ENCODE measurements at regions not wholly inside any gene's neighbourhood (a gene's known extent, or its start where the extent isn't known, plus 50 kb on each side); places are given as distances from the start of the nearest gene placed in this dataset.

DNA sequence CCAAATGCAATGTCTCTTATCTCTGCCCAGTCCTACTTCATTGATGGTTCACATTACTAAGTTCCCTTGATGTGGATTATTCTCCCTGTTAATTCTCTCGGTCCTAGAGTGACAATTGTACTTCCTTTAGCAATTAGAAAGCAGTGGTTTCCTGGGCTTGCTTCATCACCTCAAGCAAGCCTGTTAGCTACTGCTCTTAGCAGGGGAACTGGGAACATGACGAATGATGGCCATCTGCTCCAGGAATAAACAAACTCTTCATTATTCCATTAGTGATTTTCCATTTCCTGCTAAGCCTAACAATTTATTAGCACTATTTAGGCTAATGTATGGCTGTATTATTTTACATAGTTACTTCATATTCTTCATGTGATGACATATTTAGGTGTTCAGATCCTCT is 331.8 kb downstream of the MTX2 start:
- Mint-ChIP-seq H3K9me3 (ENCODE audit: unreplicated experiment) (no peaks in the 10 kb centered on the region), H3K36me3 (ENCODE audit: unreplicated experiment) (no peaks in the 10 kb centered on the region), H3K27me3 (ENCODE audit: unreplicated experiment) (no peaks in the 10 kb centered on the region), H3K4me3 (ENCODE audit: unreplicated experiment) (no peak overlapping the region), H3K27ac (ENCODE audit: unreplicated experiment) (no peak overlapping the region), H3K4me1 (ENCODE audit: low read depth, unreplicated experiment) (no peaks in the 10 kb centered on the region)
- TF ChIP-seq, protein P1, sequence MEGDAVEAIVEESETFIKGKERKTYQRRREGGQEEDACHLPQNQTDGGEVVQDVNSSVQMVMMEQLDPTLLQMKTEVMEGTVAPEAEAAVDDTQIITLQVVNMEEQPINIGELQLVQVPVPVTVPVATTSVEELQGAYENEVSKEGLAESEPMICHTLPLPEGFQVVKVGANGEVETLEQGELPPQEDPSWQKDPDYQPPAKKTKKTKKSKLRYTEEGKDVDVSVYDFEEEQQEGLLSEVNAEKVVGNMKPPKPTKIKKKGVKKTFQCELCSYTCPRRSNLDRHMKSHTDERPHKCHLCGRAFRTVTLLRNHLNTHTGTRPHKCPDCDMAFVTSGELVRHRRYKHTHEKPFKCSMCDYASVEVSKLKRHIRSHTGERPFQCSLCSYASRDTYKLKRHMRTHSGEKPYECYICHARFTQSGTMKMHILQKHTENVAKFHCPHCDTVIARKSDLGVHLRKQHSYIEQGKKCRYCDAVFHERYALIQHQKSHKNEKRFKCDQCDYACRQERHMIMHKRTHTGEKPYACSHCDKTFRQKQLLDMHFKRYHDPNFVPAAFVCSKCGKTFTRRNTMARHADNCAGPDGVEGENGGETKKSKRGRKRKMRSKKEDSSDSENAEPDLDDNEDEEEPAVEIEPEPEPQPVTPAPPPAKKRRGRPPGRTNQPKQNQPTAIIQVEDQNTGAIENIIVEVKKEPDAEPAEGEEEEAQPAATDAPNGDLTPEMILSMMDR (IDR thresholded peaks at IDR 0.05; ENCODE audit: partially characterized antibody, unreplicated experiment): no peak
- no peak for DNase-seq

DNA sequence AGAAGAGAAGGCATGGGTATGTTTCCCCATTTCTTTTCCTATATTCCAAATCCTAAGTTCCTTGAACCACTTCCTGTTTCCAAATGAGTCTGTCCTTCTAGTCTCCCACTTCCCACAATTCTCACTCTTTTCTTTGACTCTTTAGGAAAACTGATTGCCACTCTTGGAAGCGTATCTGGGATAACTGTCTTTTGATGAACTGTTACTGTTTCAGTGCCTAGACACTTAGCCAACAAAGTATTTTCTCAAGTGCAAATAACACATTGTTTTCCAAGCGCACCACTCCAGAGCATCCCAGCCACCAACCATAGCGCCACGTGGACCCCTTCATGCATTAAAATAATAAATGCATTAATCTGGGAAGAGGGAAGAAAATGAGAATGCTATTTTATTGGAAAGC is 342.8 kb downstream of the MTX2 start:
- no peaks in the 10 kb centered on the region for H3K4me1 Mint-ChIP-seq (ENCODE audit: low read depth, unreplicated experiment)
- no peak overlapping the region for H3K4me3 Mint-ChIP-seq (ENCODE audit: unreplicated experiment)
- H3K36me3 Mint-ChIP-seq (ENCODE audit: unreplicated experiment): no peaks in the 10 kb centered on the region
- H3K9me3 Mint-ChIP-seq (ENCODE audit: unreplicated experiment): no peaks in the 10 kb centered on the region
- H3K27ac Mint-ChIP-seq (ENCODE audit: unreplicated experiment): no peak overlapping the region
- no peak for DNase-seq
- TF ChIP-seq, protein P1 (IDR thresholded peaks at IDR 0.05; ENCODE audit: partially characterized antibody, unreplicated experiment): no peak
- no peaks in the 10 kb centered on the region for H3K27me3 Mint-ChIP-seq (ENCODE audit: unreplicated experiment)

DNA sequence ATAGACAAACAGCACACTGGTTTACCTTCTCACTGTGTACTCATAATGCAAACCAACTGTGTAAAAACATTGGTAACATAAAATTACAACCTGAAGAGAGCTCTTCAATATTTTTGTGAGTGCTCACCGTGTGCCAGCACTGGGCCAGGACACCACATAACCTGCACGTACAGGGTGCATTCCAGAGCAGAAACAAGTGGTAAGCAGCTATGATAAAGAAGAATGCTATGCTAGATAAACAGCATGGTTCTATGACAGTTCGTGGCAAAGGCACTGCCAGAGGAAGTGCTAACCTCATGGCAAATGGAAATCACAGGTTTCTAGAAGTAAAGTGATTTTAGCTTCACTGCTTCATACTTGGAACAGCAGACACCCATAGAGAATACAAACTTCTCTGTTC is 343.5 kb downstream of the MTX2 start:
- H3K4me3 Mint-ChIP-seq (ENCODE audit: unreplicated experiment): no peak overlapping the region
- no peak overlapping the region for H3K27ac Mint-ChIP-seq (ENCODE audit: unreplicated experiment)
- H3K4me1 Mint-ChIP-seq (ENCODE audit: low read depth, unreplicated experiment): no peaks in the 10 kb centered on the region
- TF ChIP-seq, protein P1 (IDR thresholded peaks at IDR 0.05; ENCODE audit: partially characterized antibody, unreplicated experiment): no peak
- H3K27me3 Mint-ChIP-seq (ENCODE audit: unreplicated experiment): no peaks in the 10 kb centered on the region
- no peaks in the 10 kb centered on the region for H3K36me3 Mint-ChIP-seq (ENCODE audit: unreplicated experiment)
- no peaks in the 10 kb centered on the region for H3K9me3 Mint-ChIP-seq (ENCODE audit: unreplicated experiment)
- DNase-seq: no peak

DNA sequence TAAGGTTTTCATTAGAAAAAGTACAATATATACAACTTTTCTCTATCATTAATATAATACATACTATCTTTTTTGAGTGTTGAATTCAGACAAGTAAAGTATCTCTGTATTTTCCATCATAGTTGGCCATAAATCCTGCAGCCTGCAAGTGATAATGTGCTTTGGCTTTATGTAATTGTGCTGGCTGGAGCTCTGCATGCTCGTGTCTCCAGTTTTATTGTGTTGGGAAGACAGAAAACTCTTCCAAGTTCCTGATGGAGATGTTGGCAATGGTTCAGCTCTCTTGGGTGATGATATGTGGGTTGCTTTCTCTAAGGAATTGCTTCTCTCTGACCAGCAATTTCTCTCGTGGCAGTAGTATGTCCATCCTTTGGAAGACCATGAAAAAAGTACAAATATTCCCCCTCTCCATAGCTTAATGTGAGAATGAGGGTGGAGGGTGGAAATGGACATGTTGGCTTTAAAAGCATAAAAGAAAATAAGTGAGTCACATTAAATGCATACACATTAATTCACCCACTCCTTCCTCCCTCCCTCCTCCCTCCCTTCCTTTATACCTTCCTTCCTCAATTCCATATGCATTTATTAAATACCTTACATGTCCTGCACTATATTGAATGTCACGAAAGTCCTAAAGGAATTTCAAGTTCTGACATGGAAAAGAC is 344.2 kb downstream of the MTX2 start:
- TF ChIP-seq, protein P1 (IDR thresholded peaks at IDR 0.05; ENCODE audit: partially characterized antibody, unreplicated experiment): no peak
- Mint-ChIP-seq H3K27me3 (ENCODE audit: unreplicated experiment) (no peaks in the 10 kb centered on the region), H3K4me1 (ENCODE audit: low read depth, unreplicated experiment) (no peaks in the 10 kb centered on the region), H3K27ac (ENCODE audit: unreplicated experiment) (no peak overlapping the region), H3K9me3 (ENCODE audit: unreplicated experiment) (no peaks in the 10 kb centered on the region), H3K36me3 (ENCODE audit: unreplicated experiment) (no peaks in the 10 kb centered on the region), H3K4me3 (ENCODE audit: unreplicated experiment) (no peak overlapping the region)
- DNase-seq: no peak

DNA sequence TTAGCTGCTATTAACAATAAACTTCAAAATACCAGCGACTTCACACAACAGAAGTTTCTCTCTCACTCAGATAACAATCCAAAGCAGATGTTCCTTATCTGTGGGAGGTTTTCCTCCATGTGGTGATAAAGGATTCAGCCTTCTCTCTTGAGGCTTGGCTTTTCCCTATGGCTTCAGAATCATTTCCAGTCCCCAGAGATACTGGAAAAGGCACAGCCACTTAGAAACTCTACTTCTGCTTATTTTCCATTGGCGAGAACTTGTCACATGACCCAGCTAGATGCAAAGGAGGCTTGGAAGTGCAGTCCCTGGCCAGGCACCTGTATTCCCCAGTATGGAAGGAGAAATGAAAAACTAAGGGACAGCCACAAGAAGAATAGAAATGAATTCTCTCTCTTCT is 344.8 kb downstream of the MTX2 start:
- no peaks in the 10 kb centered on the region for H3K36me3 Mint-ChIP-seq (ENCODE audit: unreplicated experiment)
- H3K9me3 Mint-ChIP-seq (ENCODE audit: unreplicated experiment): no peaks in the 10 kb centered on the region
- H3K27ac Mint-ChIP-seq (ENCODE audit: unreplicated experiment): no peak overlapping the region
- TF ChIP-seq, protein P1 (IDR thresholded peaks at IDR 0.05; ENCODE audit: partially characterized antibody, unreplicated experiment): no peak
- no peak for DNase-seq
- no peaks in the 10 kb centered on the region for H3K4me1 Mint-ChIP-seq (ENCODE audit: low read depth, unreplicated experiment)
- H3K4me3 Mint-ChIP-seq (ENCODE audit: unreplicated experiment): no peak overlapping the region
- H3K27me3 Mint-ChIP-seq (ENCODE audit: unreplicated experiment): no peaks in the 10 kb centered on the region
